AG08396 (cell line): ENCODE measurements at regions not wholly inside any gene's neighbourhood (a gene's known extent, or its start where the extent isn't known, plus 50 kb on each side); places are given as distances from the start of the nearest gene placed in this dataset.
A peak's percentile ranks its signal among the peaks of the same experiment; 100 is the strongest.

Experiments used
- DNase-seq: peaks from one replicate; pipeline ENCODE4 v3.0.0; 2012; ENCODE audit warnings: low spot score, mixed read lengths

DNA sequence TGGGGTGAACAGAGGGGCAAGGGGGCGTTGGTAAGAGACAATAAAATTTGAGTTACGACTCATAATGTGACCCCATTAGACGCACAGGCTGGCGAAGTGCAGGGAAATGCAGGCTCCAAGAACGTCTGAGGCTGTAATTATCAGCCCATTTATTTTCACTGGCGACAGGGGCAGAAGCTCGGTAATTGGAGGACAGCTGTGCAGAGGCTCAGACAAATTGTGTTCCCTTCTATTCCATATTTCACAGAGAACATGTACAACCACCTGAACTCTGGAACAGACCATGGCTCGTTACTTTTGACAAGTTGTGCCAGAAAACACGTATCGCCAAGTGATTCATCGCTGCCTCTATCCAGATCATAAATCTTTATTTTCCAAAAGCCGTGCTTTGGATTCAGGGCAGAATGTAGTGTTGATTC lies 137.3 kb upstream of the FRMD4A start:
- DNase-seq, result no peak

DNA sequence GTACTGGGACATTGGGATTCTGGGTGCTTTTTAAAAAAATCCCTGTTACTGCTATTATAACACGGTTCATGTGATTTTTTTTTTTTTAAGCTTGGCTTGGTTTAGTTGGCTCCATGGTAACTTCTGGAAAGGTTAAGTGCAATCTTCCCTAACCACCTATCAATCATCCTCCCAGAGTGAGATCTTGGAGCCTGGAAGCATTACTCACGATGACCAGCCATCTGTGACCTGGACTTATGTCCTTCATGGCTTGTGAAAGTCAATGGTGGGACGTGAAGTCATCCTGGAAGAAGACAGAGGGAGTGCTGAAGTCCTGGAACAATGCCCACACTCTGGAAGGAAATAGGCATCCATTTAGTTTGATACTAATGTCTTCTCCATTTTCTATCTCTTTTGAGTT lies 135.5 kb upstream of the FRMD4A start:
- DNase-seq, result no peak

DNA sequence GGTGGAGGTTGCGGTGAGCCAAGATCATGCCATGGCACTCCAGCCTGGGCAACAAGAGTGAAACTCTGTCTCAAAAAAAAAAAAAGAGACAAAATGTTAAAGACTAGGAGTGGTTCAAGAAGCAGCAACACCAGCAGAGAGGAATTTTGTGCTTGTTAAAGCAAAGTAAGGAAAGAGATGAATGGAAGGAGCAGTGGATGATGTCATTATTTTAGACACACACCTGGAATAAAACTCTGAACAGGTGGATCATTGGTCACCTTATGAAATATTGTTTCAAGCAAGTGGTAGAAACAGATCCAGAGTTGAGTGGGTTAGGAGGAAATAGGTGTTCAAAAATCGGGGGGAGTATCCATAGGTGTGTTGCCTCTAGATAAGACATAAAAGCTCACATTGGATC lies 129.7 kb upstream of the FRMD4A start:
- no peak for DNase-seq

DNA sequence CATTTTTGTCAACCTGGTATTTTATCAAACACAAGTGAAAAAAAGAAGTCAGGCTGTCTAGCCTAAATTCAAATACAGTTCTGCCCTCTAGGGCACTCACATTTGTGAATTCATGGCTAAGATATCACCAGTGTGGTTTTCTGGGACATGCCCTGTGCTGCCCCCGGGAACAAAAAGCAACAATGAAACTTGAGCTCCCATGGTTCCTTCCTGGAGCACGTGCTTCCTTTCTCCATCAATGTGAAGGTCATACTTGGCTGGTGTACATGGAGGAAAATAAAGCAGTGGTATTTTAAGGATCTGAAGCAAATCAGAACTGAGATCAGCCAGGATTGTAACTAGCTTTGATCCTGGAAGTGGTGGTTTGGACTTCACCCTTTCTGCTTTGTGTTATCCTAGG lies 128.9 kb upstream of the FRMD4A start:
- no peak for DNase-seq

DNA sequence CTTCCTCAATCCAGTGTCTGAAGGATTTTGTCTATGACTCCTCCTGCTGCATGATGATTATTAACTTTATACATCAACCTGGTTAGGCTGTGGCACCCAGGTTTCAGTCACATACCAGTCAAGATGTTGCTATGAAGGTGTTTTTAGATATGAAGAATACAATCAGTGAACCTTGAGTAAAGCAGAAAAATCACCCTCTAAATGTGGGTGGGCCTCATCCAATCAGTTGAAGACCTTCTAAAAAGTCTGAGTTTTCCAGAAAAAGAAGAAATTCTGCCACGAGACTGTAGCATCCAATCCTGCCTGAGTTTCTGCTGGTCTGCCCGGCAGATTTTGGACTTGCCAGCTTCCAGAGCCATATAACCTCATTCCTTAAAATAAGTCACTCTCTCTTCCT lies 126.1 kb upstream of the FRMD4A start:
- DNase-seq, result no peak

DNA sequence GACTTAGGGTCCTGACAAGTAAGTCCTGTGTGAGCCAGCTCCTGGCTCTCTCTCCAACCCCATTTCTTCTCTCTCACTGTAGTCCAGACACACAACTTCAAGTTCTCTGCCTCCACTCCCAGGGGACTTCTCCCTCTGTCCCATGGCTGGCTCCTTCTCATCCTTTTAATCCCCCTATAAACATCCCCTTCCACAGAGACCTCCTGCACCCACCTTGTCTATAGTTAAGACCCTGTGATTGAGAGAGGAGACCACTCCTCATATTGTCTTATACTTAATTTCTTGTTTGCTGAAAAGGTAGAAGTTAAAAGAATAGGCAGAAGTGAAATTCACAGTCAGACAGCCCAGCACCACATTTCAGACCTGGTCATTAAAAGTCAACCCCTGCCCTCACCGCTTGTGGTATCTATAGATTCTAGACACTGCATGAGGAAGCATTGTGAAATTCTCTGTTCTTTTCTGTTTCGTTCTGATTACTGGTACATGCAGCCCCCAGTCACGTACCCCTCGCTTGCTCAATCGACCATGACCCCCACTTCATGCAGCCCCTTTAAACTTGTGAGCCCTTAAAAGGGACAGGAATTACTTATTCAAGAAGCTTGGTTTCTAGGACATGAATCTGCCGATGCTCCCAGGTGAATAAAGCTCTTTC lies 125.6 kb upstream of the FRMD4A start:
- no peak for DNase-seq

DNA sequence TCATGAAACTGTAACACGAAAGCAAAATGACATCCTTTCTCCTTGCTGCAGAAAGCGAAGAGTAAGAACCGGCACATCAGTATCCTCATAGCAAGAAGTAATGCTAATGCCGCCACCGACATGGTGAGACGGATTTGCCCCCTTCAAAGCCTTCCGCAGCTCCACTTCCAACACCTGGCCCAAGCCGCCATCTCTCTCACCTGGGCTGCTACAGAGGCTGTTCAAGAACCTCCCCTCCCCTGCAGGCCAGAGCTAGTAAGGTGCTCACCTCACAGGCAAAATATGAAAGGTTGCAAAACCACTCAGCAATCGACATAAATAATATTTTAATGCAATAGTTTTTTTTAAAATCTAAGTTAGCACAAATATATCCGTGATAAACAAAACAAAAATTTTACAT lies 123.9 kb upstream of the FRMD4A start:
- no peak for DNase-seq

DNA sequence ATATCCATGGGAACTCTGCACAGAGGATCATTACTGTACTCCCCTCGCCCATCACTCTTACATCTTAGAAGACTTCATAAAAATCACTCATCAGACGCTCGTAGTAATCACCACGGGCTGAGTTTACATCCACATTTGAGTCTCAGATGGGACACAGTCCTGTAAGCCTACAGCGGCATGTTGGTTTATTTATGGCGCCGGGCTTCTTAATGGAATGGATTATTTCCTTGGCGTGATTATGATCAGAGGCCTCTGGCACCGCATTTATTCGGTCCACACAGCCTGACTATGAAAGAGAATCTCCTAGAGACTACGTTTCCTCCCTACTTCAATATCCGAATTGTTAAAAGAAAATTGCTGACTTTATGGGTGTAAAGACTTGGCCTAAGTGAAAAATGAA lies 123.5 kb upstream of the FRMD4A start:
- DNase-seq, result no peak

DNA sequence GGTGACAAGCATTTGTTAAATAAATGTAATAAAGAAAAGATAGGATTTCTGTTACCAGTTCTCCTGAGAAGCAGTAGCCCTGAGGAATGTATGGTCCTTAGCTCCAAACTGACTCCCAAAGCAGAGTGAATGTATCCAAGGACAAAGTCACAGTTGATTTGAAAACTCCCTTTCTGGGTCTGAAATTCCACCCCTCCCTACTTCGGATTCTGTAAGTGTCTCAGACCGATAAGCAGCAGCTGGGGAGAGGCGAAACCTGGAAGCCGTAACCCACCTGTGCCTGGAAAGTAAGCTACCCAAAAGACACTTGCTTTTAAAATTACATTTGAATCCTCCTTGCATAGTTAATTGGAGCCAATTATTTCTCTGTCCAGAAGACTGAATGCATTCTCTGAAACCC lies 122.9 kb upstream of the FRMD4A start:
- DNase-seq, result no peak

DNA sequence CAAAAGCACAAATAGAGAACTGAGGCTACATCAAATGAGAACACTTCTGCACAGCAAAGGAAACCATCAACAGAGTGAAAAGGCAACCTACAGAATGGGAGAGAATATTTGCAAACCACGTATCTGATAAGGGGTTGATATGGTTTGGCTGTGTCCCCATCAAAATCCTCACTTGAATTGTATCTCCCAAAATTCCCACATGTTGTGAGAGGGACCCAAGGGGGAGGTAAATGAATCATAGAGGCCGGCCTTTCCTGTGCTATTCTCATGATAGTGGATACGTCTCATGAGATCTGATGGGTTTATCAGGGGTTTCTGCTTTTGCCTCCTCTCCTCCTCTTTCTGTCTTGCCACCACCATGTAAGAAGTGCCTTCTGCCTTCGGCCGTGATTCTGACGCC lies 120.6 kb upstream of the FRMD4A start:
- DNase-seq, result no peak

DNA sequence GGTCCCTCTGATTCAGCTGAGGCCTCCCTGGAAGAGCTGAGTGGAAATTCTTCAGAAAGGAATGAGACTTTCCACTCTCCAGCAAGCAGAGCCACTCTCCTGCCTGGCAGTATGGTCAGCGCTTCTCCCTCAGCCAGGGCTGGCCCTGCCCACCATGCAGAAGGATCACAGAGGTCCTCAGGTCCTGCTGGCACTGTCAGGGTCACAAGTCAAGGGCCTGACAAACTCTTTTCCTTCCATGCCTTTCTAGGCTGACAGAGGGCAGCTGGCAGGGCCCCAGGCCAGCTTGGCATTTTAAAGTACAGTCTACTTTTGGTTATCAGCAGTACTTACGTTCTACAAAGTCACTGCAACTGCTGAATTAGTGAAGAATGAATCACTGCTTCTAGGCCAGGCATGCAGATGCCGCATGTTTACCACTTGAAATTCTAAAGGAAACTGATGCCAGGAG lies 119.3 kb upstream of the FRMD4A start:
- peak; percentile 51 for DNase-seq

DNA sequence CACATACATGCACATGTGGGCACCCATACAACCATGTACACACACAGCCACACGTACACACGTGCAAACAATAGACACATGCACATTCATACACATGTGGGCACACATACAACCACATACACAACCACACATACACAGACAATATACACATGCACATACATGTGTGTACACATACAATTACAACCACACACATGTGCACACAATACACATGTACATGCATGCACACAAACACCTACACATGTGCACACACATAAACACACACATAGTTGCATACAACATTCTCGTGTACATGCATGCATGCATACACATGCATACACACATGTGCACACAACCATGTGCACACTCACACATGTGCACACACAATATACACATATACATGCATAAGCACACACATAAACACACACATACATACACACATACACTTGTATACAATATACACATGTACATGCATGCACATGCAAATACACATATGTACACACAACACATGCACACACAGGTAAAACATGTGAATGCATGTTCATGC lies 118.6 kb upstream of the FRMD4A start:
- no peak for DNase-seq

DNA sequence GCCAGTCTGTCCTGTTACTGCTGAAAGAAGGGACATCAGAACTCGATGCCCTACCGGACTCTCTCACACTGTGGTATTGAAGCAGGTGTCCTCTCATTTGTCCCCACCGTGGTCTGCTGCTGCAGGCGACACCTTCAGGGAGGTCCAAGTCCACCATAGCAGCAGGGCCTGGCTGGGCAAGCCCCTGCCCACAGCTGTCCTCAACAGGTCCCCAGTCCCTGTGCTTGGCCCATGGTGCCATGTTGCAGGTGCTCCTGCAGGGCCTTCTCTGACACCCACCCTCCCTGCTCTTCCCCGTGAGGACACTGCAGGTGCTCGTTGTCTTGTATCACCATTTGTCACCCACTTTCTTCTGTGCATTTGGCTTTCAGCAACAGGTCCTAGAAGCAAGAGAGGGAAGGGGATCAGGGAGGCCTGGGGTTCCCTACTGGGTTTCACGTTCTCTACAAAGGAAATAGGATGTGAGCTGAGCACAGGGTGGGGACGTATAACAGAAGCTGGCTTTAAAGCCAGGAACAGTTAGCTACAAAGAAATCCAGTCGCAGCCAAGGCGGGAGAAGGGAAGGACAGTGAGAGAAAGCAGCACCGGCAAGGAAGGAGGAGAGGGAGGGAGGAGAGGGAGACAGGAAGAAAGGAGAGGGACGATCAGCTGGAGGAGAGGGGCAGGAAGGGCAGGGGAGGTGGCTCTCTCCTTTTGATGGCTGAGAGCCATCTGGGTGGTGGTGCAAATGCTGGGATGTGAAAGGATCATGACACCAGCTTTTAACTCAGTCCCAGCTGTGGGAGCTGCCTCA lies 117.7 kb upstream of the FRMD4A start:
- DNase-seq, result no peak

DNA sequence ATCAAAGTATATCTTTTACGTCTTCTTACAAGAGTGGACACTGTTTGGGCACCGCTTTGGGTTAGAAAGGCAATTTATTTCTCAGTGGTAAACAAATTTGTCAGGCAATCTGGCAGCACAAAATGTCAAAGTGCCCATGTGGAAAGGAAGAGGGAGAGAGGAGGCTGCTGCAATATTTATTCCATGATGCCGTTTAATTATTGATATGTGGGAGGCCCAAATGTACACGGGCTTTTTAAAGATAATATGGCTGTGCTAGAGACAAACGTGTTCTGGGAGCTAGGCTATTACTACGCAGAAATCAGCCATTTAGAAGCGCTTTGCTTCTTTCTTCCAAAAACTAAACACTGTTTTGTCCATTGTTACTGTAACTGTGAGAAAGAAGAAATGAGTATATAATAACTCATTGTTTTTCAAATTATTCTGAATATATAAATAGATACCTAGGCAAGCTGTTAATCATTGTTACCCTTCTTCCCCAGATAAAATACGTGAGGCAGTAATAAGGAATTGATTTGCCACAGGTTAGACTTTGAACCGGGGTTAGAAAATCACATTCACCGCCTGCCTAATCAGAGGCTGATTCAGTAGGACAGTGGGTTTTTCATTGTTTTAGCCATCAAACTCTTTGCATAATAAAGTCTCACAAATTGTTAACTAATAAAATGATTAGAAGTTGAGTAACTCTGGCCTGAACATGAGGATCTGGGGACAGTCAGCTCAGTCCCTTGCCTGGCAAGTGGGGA lies 116.5 kb upstream of the FRMD4A start:
- DNase-seq, result no peak

DNA sequence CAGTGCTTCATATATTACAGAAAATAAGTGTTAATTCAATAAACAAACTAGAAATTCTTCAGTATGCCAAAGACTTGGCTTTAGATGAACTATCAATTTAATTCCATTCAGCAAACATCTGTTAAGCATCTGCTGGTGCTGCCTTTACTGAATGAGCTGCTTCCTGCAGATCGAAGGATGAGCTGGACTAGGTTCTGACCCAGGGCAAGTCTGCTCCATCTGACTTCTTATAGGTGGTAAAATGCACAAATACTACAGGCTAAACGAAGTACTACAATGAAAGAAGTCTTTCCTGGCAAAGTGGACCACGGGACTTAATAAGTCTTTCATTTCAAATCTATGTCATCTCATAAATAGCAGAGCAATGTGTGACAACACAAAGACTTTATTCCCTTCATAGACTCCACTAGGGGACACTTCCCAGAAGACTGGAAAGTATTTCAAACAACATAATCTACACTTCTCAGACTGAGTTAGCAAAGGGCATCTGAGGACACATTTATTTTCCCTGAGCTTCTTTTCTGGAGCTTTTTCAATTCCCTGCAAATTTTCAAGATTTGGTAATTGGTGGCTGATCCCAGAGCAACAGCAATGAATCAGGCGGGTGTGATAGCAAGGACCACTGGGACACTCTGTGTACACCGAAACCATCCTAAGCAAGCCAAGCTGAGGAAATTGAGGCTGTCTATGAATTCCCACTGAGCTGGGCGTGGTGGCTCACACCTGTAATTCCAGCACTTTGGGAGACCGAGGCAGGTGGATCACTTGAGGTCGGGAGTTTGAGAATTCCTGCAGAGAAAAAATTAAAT lies 108.9 kb upstream of the FRMD4A start:
- no peak for DNase-seq

DNA sequence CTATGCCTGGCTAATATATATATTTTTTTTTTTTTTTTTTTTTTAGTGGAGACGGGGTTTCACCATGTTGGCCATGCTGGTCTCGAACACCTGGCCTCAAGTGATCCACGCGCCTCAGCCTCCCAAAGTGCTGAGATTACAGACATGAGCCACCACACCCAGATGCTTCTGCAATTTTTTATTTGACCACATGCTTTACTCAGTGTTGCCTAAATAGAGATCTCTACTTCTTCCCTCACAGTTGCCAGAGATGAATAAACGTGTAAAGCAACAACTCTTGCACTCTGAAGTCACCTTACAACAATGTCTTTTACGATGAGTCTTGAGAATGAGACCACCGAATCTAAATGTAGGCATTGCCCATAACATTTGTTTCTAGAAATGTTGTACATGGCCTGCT lies 107.9 kb upstream of the FRMD4A start:
- DNase-seq, result no peak

DNA sequence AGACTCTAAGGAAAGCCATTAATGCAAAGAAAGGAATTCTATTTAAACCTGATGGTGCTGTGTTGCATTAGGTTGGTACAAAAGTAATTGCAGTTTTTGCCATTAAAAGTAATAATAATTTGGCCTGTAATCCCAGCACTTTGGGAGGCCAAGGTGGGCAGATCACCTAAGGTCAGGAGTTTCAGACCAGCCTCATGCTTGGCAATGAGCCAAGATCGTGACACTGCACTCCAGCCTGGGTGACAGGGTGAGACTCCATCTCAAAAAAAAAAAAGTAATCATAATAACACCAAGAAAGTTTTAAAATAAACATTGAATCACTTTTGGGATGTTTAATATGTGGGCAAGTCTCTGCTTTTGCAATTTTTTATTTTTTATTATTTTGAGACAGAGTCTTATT lies 107.3 kb upstream of the FRMD4A start:
- no peak for DNase-seq

DNA sequence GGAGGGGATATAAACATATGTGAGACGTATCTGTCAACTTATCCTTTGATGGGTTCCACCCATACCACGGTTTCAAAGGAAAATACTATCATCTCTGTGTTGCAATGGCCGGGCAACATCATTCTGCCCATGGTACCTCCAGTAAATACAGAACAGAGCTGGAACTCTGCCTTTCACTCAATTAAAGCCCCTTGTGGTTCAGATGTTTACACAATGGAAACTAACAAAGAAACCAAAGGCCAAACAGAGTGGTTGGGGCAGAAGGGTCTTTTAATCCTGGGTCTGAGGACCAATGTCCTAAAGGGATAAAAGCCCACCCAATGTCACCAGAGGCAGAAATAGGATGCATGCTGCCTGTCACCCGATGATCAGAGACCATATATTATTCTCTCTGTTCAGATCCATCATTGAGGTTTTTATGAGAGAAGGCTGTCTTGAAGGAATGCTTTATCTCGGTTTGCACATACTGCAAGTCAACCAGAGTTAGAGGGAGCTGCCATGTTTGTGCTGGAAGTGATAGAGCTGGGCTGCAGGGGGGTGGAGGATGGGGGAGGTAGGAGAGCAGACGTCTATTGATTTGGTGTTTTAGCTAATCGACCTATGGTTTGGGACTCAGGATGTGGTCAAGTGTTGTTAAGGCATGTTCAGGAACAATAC lies 105.4 kb upstream of the FRMD4A start:
- DNase-seq, result no peak

DNA sequence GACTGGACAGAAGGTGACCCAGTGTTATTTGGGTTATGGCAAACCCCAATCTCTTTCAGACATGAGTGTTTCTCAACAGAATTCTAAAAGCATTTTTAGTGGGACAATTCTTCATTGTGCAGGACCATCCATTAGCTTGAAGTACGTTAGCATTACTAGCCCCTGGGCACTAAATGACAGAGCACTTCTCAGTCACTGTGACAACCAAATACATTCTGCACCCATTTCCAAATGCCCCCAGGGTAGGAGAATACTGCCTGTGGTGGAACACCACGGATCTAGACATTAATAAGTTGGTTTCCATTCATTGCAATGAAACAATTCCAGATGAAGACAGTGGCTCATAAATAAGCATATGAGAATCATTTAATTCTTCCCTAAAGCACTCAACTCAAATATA lies 102.4 kb upstream of the FRMD4A start:
- no peak for DNase-seq

DNA sequence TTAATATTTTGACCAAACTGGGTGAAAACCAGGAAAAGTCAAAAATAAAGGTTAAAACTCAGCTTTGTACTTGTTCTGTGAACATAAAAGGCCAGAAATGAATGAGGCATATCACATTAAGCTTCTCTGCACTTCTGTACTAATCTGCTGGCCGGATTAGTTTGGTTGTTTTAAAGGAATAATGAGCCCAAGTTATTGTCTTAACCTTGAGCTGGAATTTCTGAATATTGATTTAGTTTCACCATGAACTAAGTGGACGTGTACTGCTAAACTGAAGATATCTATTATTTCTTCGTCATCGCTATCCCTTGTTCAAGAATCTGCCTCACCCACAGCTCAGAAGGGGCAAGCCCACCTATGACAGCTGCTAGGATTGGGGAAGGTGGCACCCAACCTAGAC lies 101.1 kb upstream of the FRMD4A start:
- no peak for DNase-seq

DNA sequence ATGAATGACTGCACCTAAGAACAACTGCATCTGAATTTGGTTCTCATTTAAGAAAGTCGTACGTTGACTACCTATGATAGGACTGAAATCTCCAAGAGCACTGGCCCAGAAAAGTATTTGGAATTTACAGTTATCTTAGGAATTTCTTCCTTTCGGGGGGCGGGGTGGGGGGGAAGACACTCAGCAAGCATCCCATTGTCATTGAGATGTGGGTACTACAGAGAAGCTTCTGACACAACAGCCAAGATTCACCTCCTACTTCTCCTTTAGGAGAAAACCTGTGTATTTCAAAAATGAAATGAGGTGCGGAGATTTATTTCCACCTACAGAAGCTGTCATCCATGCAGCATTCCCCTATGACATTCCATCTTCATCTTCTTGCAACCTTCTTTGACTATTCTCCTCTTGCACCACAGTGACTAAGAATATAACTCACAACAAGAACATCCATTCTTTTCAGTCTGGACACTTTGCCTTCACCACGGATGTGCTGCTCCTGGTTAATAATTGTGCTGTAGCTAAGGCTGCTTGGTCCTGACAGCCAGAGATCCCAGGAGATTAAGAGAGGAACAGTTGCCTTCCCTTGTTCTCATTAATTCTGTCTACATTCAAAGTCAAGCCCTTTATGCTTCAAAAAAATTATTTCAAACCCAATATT lies 98.4 kb upstream of the FRMD4A start:
- DNase-seq, result no peak
